GM12873 (cell line): ENCODE measurements at regions not wholly inside any gene's neighbourhood (a gene's known extent, or its start where the extent isn't known, plus 50 kb on each side); places are given as distances from the start of the nearest gene placed in this dataset.

Source experiments
- TF ChIP-seq, protein P1 (sequence below): IDR thresholded peaks from 2 replicates; pipeline ENCODE4 v1.5.1; 2012; ENCODE audit warnings: low read depth, mild to moderate bottlenecking, moderate library complexity, low read length, control low read depth; ENCODE audit not compliant: insufficient read depth; ENCODE audit errors: missing control alignments

GRCh38 chr5:164420161-164420560 is 914.7 kb downstream of the MAT2B start:
- TF ChIP-seq, protein P1, sequence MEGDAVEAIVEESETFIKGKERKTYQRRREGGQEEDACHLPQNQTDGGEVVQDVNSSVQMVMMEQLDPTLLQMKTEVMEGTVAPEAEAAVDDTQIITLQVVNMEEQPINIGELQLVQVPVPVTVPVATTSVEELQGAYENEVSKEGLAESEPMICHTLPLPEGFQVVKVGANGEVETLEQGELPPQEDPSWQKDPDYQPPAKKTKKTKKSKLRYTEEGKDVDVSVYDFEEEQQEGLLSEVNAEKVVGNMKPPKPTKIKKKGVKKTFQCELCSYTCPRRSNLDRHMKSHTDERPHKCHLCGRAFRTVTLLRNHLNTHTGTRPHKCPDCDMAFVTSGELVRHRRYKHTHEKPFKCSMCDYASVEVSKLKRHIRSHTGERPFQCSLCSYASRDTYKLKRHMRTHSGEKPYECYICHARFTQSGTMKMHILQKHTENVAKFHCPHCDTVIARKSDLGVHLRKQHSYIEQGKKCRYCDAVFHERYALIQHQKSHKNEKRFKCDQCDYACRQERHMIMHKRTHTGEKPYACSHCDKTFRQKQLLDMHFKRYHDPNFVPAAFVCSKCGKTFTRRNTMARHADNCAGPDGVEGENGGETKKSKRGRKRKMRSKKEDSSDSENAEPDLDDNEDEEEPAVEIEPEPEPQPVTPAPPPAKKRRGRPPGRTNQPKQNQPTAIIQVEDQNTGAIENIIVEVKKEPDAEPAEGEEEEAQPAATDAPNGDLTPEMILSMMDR, result no peak

DNA sequence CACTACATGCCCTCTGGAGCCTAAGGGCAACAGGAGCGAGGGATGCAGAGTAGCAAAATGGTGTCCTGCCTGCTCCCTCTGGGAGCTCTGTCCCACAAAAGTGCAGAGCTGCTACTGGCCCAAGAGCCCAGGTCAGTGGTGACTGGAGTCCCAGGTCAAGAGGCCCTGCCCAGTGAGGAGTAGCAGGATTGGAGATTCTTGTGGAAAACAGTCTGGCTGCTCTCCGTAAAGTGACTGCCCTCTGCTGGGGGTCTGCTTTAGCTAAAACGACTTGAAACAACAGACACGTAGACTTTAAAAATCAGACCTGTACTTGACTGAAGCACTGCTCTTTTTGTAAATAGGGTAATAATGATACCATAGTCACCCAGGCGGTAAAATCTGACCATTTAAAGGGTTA is 917.0 kb downstream of the MAT2B start:
- TF ChIP-seq, protein P1, result no peak

DNA sequence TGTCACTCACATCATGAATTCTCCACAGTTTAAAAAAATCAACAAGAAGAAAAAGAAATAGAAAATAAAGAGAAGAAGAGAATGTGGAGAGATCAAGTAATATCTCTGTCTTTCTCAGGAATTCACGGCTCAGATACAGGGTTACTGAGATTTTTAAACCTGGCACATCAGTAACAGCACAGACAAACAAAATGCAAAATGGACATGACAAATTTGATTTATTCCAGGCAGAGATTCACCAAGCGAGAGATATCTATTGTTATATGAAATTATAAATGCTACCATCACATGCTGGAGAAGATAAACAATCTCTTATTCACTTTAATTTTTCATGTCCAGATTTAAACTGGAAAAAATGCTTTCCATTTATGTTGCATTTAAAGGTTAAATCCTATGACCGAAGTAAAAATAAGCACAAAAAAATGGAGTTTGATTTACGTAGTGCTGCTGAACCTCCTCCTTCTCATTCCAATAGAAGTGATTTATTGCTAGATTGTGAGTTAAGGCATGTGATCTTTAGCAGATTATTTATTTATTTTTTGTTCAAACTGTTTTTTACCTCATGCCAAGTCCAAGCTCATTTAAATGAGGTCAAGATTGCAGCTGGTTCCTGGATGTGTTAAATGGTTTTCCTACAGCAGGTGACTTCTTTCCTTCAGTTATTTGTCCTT is 926.4 kb downstream of the MAT2B start:
- TF ChIP-seq, protein P1, result no peak

- TF ChIP-seq, protein P1, result no peak
These were observed 927.9 kb downstream of the MAT2B start for GRCh38 chr5:164433106-164433870.

GRCh38 chr5:164435576-164435975 is 930.2 kb downstream of the MAT2B start:
- TF ChIP-seq, protein P1, result no peak

GRCh38 chr5:164439799-164440198 is 934.4 kb downstream of the MAT2B start:
- TF ChIP-seq, protein P1, result no peak

DNA sequence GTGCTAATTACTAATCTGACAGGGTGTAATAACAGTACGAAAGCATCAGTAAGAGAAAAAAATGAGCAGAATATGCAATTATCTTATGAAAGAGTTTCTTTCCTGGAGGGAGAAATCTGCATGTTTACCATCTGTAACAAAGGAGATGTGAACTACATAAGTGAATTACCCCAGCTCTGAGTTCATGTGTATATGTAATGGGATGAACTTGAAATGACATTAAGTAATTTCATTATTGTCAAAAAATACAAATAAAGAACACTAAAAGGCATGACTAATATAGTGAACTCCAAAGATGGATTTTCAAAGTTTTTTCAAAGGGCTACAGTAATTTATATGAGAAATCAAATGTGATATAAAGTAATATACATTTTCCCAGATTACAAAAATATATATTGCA is 944.0 kb downstream of the MAT2B start:
- TF ChIP-seq, protein P1, result no peak
